H9 (cell line): ENCODE measurements at regions not wholly inside any gene's neighbourhood (a gene's known extent, or its start where the extent isn't known, plus 50 kb on each side); places are given as distances from the start of the nearest gene placed in this dataset.

Source experiments
- DNase-seq: peaks from one replicate; pipeline ENCODE4 v3.0.0-alpha.2; 2017
- H2AFZ ChIP-seq: one replicate; pipeline ENCODE4 v1.6.1; 2013; ENCODE audit warnings: mild to moderate bottlenecking, low read length, control low read depth, moderate library complexity
- H2AK5ac ChIP-seq: 2 replicates; pipeline ENCODE4 v1.6.1; 2013; ENCODE audit warnings: low read length, control low read depth, mixed read lengths; ENCODE audit not compliant: insufficient read length
- H2BK120ac ChIP-seq: one replicate; pipeline ENCODE4 v1.6.1; 2013; ENCODE audit warnings: low read depth, mild to moderate bottlenecking, low read length, control low read depth, inconsistent platforms; ENCODE audit not compliant: poor library complexity, severe bottlenecking
- H2BK12ac ChIP-seq: 2 replicates; pipeline ENCODE4 v1.6.1; 2013; ENCODE audit warnings: low read length, control low read depth, mixed read lengths, low read depth; ENCODE audit not compliant: insufficient read length
- H2BK15ac ChIP-seq: 2 replicates; pipeline ENCODE4 v1.6.1; 2013; ENCODE audit warnings: low read depth, low read length, control low read depth
- H2BK20ac ChIP-seq: one replicate; pipeline ENCODE4 v1.6.1; 2013; ENCODE audit warnings: low read depth, mild to moderate bottlenecking, low read length, control low read depth, inconsistent platforms; ENCODE audit not compliant: poor library complexity, severe bottlenecking
- H2BK5ac ChIP-seq: 2 replicates; pipeline ENCODE4 v1.6.1; 2013; ENCODE audit warnings: low read length, control low read depth, mixed read lengths; ENCODE audit not compliant: insufficient read length
- H3K14ac ChIP-seq: 2 replicates; pipeline ENCODE4 v1.6.1; 2013; ENCODE audit warnings: low read length, control low read depth; ENCODE audit not compliant: insufficient read depth
- H3K18ac ChIP-seq: 2 replicates; pipeline ENCODE4 v1.6.1; 2013; ENCODE audit warnings: low read depth, mild to moderate bottlenecking, mixed read lengths, low read length, control low read depth; ENCODE audit not compliant: insufficient read length
- H3K23ac ChIP-seq: 2 replicates; pipeline ENCODE4 v1.6.1; 2013; ENCODE audit warnings: low read length, control low read depth, mixed read lengths, low read depth; ENCODE audit not compliant: insufficient read length
- H3K23me2 ChIP-seq: 2 replicates; pipeline ENCODE4 v1.6.1; 2013; ENCODE audit warnings: low read depth, mild to moderate bottlenecking, mixed read lengths, low read length, control low read depth; ENCODE audit not compliant: insufficient read length, poor library complexity, severe bottlenecking
- H3K27ac ChIP-seq: 2 replicates; pipeline ENCODE4 v1.5.1; 2013; ENCODE audit warnings: low read length, control low read depth, mixed read lengths, low read depth; ENCODE audit not compliant: insufficient read length
- H3K27me3 ChIP-seq: 2 replicates; pipeline ENCODE4 v1.6.1; 2013; ENCODE audit warnings: low read length, control low read depth, inconsistent platforms; ENCODE audit not compliant: insufficient read depth
- H3K4ac ChIP-seq: 2 replicates; pipeline ENCODE4 v1.6.1; 2013; ENCODE audit warnings: low read depth, mild to moderate bottlenecking, control low read depth, inconsistent platforms, low read length, moderate library complexity
- H3K4me1 ChIP-seq: 2 replicates; pipeline ENCODE4 v1.6.1; 2013; ENCODE audit warnings: low read length, control low read depth, inconsistent platforms; ENCODE audit not compliant: insufficient read depth
- H3K4me2 ChIP-seq: 2 replicates; pipeline ENCODE4 v1.6.1; 2013; ENCODE audit warnings: low read length, control low read depth, mixed read lengths; ENCODE audit not compliant: insufficient read length, insufficient read depth
- H3K56ac ChIP-seq: 2 replicates; pipeline ENCODE4 v1.6.1; 2013; ENCODE audit warnings: low read depth, mild to moderate bottlenecking, mixed read lengths, low read length, control low read depth; ENCODE audit not compliant: insufficient read length
- H3K79me1 ChIP-seq: 2 replicates; pipeline ENCODE4 v1.6.1; 2013; ENCODE audit warnings: low read depth, mild to moderate bottlenecking, moderate library complexity, low read length, control low read depth, inconsistent platforms; ENCODE audit not compliant: insufficient read depth, poor library complexity, severe bottlenecking
- H3K79me2 ChIP-seq: 2 replicates; pipeline ENCODE4 v1.6.1; 2013; ENCODE audit warnings: low read length, control low read depth, inconsistent platforms; ENCODE audit not compliant: insufficient read depth
- H3K9ac ChIP-seq: 2 replicates; pipeline ENCODE4 v1.6.1; 2013; ENCODE audit warnings: low read length, control low read depth, mixed read lengths; ENCODE audit not compliant: insufficient read length; ENCODE audit errors: extremely low read depth
- H3K9me3 ChIP-seq: one replicate; pipeline ENCODE4 v1.6.1; 2013; ENCODE audit warnings: low read depth, low read length, inconsistent platforms; ENCODE audit not compliant: control insufficient read depth
- H3T11ph ChIP-seq: one replicate; pipeline ENCODE4 v1.6.1; 2013; ENCODE audit warnings: mild to moderate bottlenecking, low read length, control low read depth, inconsistent platforms
- H4K20me1 ChIP-seq: one replicate; pipeline ENCODE4 v1.6.1; 2013; ENCODE audit not compliant: control insufficient read depth, insufficient read length, insufficient read depth
- H4K5ac ChIP-seq: 2 replicates; pipeline ENCODE4 v1.6.1; 2013; ENCODE audit warnings: low read depth, mild to moderate bottlenecking, mixed read lengths, low read length, control low read depth; ENCODE audit not compliant: insufficient read length
- H4K8ac ChIP-seq: replicated peaks from 2 replicates; pipeline ENCODE4 v1.6.1; 2013; ENCODE audit warnings: low read length, control low read depth, mixed read lengths, low read depth; ENCODE audit not compliant: insufficient read length
- H4K91ac ChIP-seq: 2 replicates; pipeline ENCODE4 v1.6.1; 2013; ENCODE audit warnings: low read depth, mild to moderate bottlenecking, moderate library complexity, mixed read lengths, low read length, control low read depth; ENCODE audit not compliant: insufficient read length
- H3K27ac Mint-ChIP-seq, 3 experiments: 2 replicates in 2 of 3; 3 replicates in 1 of 3; pipeline ENCODE4 v1.8.0; 2020 to 2021; ENCODE audit warnings: mixed read lengths in 3 of 3, mild to moderate bottlenecking in 1 of 3, moderate library complexity in 1 of 3
- H3K27me3 Mint-ChIP-seq: 2 replicates; pipeline ENCODE4 v1.8.0; 2021; ENCODE audit warnings: low read depth, mild to moderate bottlenecking, moderate library complexity, mixed read lengths
- H3K36me3 Mint-ChIP-seq, 3 experiments: 2 replicates in 2 of 3; 3 replicates in 1 of 3; pipeline ENCODE4 v1.8.0; 2020 to 2021; ENCODE audit warnings: low read depth in 3 of 3, mixed read lengths in 3 of 3; ENCODE audit not compliant: insufficient read depth in 1 of 3
- H3K4me1 Mint-ChIP-seq, 2 experiments: 2 replicates each; pipeline ENCODE4 v1.8.0; 2020; ENCODE audit warnings: mixed read lengths in 2 of 2
- H3K4me3 Mint-ChIP-seq, 2 experiments: 2 replicates in 1 of 2; 3 replicates in 1 of 2; pipeline ENCODE4 v1.8.0; 2020 to 2021; ENCODE audit warnings: mild to moderate bottlenecking in 2 of 2, mixed read lengths in 2 of 2, moderate library complexity in 1 of 2
- H3K9me3 Mint-ChIP-seq, 2 experiments: 2 replicates in 1 of 2; 3 replicates in 1 of 2; pipeline ENCODE4 v1.8.0; 2020; ENCODE audit warnings: mild to moderate bottlenecking in 2 of 2, mixed read lengths in 2 of 2, moderate library complexity in 1 of 2
- whole genome bisulfite sequencing: extraction: QIAGEN DNeasy Blood & Tissue Kit; methylation state at CpG from one replicate; pipeline ENCODE4 v1.1.7; 2013; ENCODE audit warnings: missing lambda C conversion rate, low lambda C conversion rate, mixed read lengths; ENCODE audit not compliant: insufficient read length; ENCODE audit errors: extremely low coverage; 5-methylcytosine and 5-hydroxymethylcytosine counted together
- TF ChIP-seq, protein P1 (sequence below): fragments of 200-600 bp; sonication (generic); conservative IDR thresholded peaks from 3 replicates; pipeline ENCODE4 v1.8.0; 2021; ENCODE audit warnings: antibody characterized with exemption, mild to moderate bottlenecking

DNA sequence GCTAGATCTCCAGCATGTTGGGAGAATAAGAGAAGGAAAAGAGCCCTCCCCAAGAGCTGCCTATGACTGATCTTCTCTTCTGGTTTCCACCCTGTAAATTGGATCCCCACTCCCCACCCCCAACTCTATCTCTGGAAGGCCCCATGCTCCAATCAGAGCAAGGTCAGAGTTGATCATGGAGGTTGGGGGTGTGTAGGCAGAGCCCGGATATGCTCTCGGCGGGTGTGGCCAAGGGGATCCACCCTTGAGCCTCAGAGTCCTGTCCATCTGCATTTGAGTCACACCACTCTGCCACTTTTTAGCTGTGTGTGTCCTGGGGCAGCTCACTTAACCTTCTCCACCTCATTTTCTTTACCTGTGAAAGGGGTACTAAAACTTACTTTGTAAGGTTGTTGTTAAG lies 79.5 kb downstream of the NAV1 start:
- DNase-seq, result no peak
- no peaks in the 10 kb centered on the region for H4K20me1 ChIP-seq
- H2BK15ac ChIP-seq, result no peak overlapping the region
- H2AFZ ChIP-seq, result no peak overlapping the region
- WGBS, result no CpG with 5 or more reads among the region's 3 CpGs
- no peak overlapping the region for H3K14ac ChIP-seq
- peaks cover 4% of the 10 kb centered on the region; the same call in 1 of the 2 replicates for H3K4me1 ChIP-seq
- H3K9me3 Mint-ChIP-seq, result no peaks in the 10 kb centered on the region; a peak in 1 of 5 replicates
- H3K79me1 ChIP-seq, result no peaks in the 10 kb centered on the region
- no peak overlapping the region for H2AK5ac ChIP-seq
- H3K9ac ChIP-seq, result no peak overlapping the region
- no peaks in the 10 kb centered on the region for H3K36me3 Mint-ChIP-seq
- no peak overlapping the region for H3K4ac ChIP-seq
- no peak overlapping the region for H3K23ac ChIP-seq
- H3K79me2 ChIP-seq, result no peaks in the 10 kb centered on the region
- TF ChIP-seq, protein P1, sequence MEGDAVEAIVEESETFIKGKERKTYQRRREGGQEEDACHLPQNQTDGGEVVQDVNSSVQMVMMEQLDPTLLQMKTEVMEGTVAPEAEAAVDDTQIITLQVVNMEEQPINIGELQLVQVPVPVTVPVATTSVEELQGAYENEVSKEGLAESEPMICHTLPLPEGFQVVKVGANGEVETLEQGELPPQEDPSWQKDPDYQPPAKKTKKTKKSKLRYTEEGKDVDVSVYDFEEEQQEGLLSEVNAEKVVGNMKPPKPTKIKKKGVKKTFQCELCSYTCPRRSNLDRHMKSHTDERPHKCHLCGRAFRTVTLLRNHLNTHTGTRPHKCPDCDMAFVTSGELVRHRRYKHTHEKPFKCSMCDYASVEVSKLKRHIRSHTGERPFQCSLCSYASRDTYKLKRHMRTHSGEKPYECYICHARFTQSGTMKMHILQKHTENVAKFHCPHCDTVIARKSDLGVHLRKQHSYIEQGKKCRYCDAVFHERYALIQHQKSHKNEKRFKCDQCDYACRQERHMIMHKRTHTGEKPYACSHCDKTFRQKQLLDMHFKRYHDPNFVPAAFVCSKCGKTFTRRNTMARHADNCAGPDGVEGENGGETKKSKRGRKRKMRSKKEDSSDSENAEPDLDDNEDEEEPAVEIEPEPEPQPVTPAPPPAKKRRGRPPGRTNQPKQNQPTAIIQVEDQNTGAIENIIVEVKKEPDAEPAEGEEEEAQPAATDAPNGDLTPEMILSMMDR, result no peak
- H3K4me3 Mint-ChIP-seq, result no peak overlapping the region
- H3K18ac ChIP-seq, result no peak overlapping the region
- peaks cover 12% of the 10 kb centered on the region for H3K27me3 Mint-ChIP-seq
- H2BK120ac ChIP-seq, result no peak overlapping the region
- no peak overlapping the region for H2BK5ac ChIP-seq
- no peak overlapping the region for H3K4me2 ChIP-seq
- H4K8ac ChIP-seq, result no peak overlapping the region
- no peaks in the 10 kb centered on the region for H3K23me2 ChIP-seq
- H4K5ac ChIP-seq, result no peak overlapping the region
- peak overlapping the region in 1 of 3 experiments; percentile 22; a peak in 1 of 7 replicates for H3K27ac Mint-ChIP-seq
- no peak overlapping the region for H2BK20ac ChIP-seq
- no peak overlapping the region for H3T11ph ChIP-seq
- no peaks in the 10 kb centered on the region for H3K27me3 ChIP-seq
- H3K9me3 ChIP-seq, result no peaks in the 10 kb centered on the region
- no peak overlapping the region for H3K56ac ChIP-seq
- H3K4me1 Mint-ChIP-seq, result peaks cover 23 to 33% of the 10 kb centered on the region in 2 experiments
- no peak overlapping the region for H4K91ac ChIP-seq
- H3K27ac ChIP-seq, result no peak overlapping the region
- no peak overlapping the region for H2BK12ac ChIP-seq
